ENCODE measurements at regions not wholly inside any gene's neighbourhood (a gene's known extent, or its start where the extent isn't known, plus 50 kb on each side); places are given as distances from the start of the nearest gene placed in this dataset.

GRCh38 chr1:217066794-217067193 is 343.6 kb upstream of the ESRRG start:
- H2AFZ ChIP-seq (ENCODE audit: low read depth, low read length) = no peak overlapping the region
- WGBS (ENCODE audit: insufficient coverage, low coverage, missing lambda C conversion rate) = 0% methylated on average over 3 of the region's 3 CpGs
- BruUV-seq (replicated peaks) = no TSS peak
- peaks cover 5% of the 10 kb centered on the region; the same call in 1 of the 2 replicates for H3K9me3 ChIP-seq (replicated peaks; ENCODE audit: control insufficient read depth, insufficient read depth, low read depth, low read length)
- H3K27ac ChIP-seq (ENCODE audit: extremely low read depth, low read depth, low read length) = no peak overlapping the region
- no peaks in the 10 kb centered on the region for H3K27me3 ChIP-seq (ENCODE audit: control insufficient read depth in 2 of 2, insufficient read depth in 2 of 2, low read length in 2 of 2)
- H3K79me2 ChIP-seq (ENCODE audit: control insufficient read depth, insufficient read depth, low read length) = no peaks in the 10 kb centered on the region
- H3K4me3 ChIP-seq = no peak overlapping the region
- TF ChIP-seq CHD1 (IDR thresholded peaks at IDR 0.05; ENCODE audit: low read length) = no peak
- no peak for TF ChIP-seq ZBED1 (IDR thresholded peaks at IDR 0.05)
- no peak for TF ChIP-seq MCM2 (IDR thresholded peaks at IDR 0.05; ENCODE audit: low read depth)
- no peak for TF ChIP-seq HLTF (IDR thresholded peaks at IDR 0.05)
- TF ChIP-seq TSC22D4 (tag; IDR thresholded peaks at IDR 0.05) = no peak
- TF ChIP-seq MEIS2 (IDR thresholded peaks at IDR 0.05; ENCODE audit: partially characterized antibody) = no peak
- TF ChIP-seq THRA (IDR thresholded peaks at IDR 0.05) = no peak
- no peak for TF ChIP-seq CCNT2 (IDR thresholded peaks at IDR 0.05; ENCODE audit: borderline replicate concordance, extremely low read depth, insufficient read length, low read depth, low read length)
- no peak for TF ChIP-seq ZNF124 (CRISPR knock-in tag; IDR thresholded peaks at IDR 0.05)
- TF ChIP-seq NFE2L1 (tag; IDR thresholded peaks at IDR 0.05; ENCODE audit: borderline replicate concordance, low read depth) = no peak
- no peak for TF ChIP-seq TAF7 (tag; IDR thresholded peaks at IDR 0.05)
- no peak for TF ChIP-seq NR3C1 (CRISPR knock-in tag; IDR thresholded peaks at IDR 0.05)
- no peak for TF ChIP-seq CEBPG (CRISPR knock-in tag; IDR thresholded peaks at IDR 0.05)
- no peak for TF ChIP-seq CEBPG (tag; conservative IDR thresholded peaks at IDR 0.05 in 1 of 2, IDR thresholded peaks at IDR 0.05 in 1 of 2)
- TF ChIP-seq PREB (CRISPR knock-in tag; IDR thresholded peaks at IDR 0.05) = no peak
- no peak for TF ChIP-seq SIX5 (IDR thresholded peaks at IDR 0.05; ENCODE audit: borderline replicate concordance in 1 of 2, insufficient read depth in 1 of 2, low read depth in 1 of 2, low read length in 2 of 2)
- TF ChIP-seq THRB (CRISPR knock-in tag; conservative IDR thresholded peaks at IDR 0.05) = no peak
- FAIRE-seq = no peak
- ATAC-seq = no peak
- H3K4me1 ChIP-seq (replicated peaks in 1 of 2; ENCODE audit: control insufficient read depth in 2 of 2, insufficient read depth in 2 of 2, low read length in 2 of 2) = no peaks in the 10 kb centered on the region
- no peaks in the 10 kb centered on the region for H3K36me3 ChIP-seq (ENCODE audit: control insufficient read depth, insufficient read depth, low read length)
- intact Hi-C loops (cut with micrococcal nuclease) = no loop called here
- CTCF ChIA-PET (ENCODE audit: low intra/inter-chr PET ratio) = no interaction called here
- no peak overlapping the region for H3K4me2 ChIP-seq (ENCODE audit: insufficient read depth, low read length)
- no peaks in the 10 kb centered on the region for H4K20me1 ChIP-seq (replicated peaks; ENCODE audit: control insufficient read depth, insufficient read depth, low read length)
- no peak overlapping the region for H3K9ac ChIP-seq (ENCODE audit: insufficient read depth in 1 of 2, low read depth in 2 of 2, low read length in 2 of 2)
- DNase-seq (ENCODE audit: extremely low read depth in 1 of 4, low spot score in 3 of 4) = no peak
- POLR2A ChIA-PET = no interaction called here
- no peaks in the 10 kb centered on the region for H3K9me1 ChIP-seq (ENCODE audit: control insufficient read depth, insufficient read depth, low read length)
- in situ Hi-C loops (cut with MboI) = no loop called here
